ENCODE measurements at regions not wholly inside any gene's neighbourhood (a gene's known extent, or its start where the extent isn't known, plus 50 kb on each side); places are given as distances from the start of the nearest gene placed in this dataset.

DNA sequence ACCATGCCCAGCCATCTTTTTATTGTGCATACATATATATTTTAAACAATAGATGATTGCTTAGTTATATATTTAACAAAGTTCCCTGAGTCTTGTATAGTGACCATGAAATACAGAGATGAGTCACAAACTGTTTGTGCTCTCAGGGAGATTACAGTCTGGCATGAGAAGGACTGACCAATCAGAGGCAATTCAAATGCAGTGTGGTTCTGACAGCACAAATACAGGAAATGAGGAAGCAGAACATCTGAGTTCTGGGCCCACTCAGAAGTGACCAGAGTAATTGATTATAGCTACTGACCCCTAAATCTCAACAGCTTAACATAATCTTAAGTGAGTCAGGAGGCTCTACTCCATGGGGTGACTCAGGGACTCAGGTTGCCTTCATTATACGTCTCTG lies 534.5 kb downstream of the OMA1 start:
- Histone ChIP-seq H3K4me2 (no peak overlapping the region), H2AFZ (ENCODE audit: low read depth) (no peak overlapping the region), H3K27ac (ENCODE audit: low read depth in 2 of 2, low read length in 1 of 2) (no peak overlapping the region), H3K4me3 (ENCODE audit: low read depth in 2 of 2, low read length in 1 of 2) (no peak overlapping the region), H4K20me1 (ENCODE audit: insufficient read depth) (no peaks in the 10 kb centered on the region), H3K27me3 (ENCODE audit: insufficient read depth) (no peaks in the 10 kb centered on the region), H3K4me1 (ENCODE audit: control insufficient read depth in 1 of 2, insufficient read depth in 2 of 2, low read depth in 1 of 2, low read length in 1 of 2) (peaks cover 0 to 4% of the 10 kb centered on the region in 2 experiments; a peak in 2 of 4 replicates), H3F3A (replicated peaks; ENCODE audit: insufficient read depth) (no peaks in the 10 kb centered on the region), H3K9me3 (no peaks in the 10 kb centered on the region), H3K9ac (no peak overlapping the region), H3K36me3 (replicated peaks in 1 of 2; ENCODE audit: control insufficient read depth in 1 of 2, insufficient read depth in 2 of 2, low read length in 1 of 2) (no peaks in the 10 kb centered on the region), H3K79me2 (ENCODE audit: insufficient read depth) (no peaks in the 10 kb centered on the region), H3K9me2 (no peaks in the 10 kb centered on the region)
- 42% methylated on average over 1 of the region's 1 CpG for WGBS (ENCODE audit: low lambda C conversion rate)
- POLR2A ChIA-PET, result no interaction called here
- DNase-seq, result no peak
- no peak for TF ChIP-seq GABPA (IDR thresholded peaks at IDR 0.05; ENCODE audit: low read depth)
- no peak for TF ChIP-seq EP300 (IDR thresholded peaks at IDR 0.05; ENCODE audit: borderline replicate concordance in 1 of 2, low read depth in 1 of 2, low read length in 1 of 2)
- no peak for TF ChIP-seq REST (IDR thresholded peaks at IDR 0.05; ENCODE audit: low read depth, low read length)
- TF ChIP-seq FOSL2 (IDR thresholded peaks at IDR 0.05; ENCODE audit: borderline replicate concordance, low read depth), result no peak
- TF ChIP-seq, protein P1, sequence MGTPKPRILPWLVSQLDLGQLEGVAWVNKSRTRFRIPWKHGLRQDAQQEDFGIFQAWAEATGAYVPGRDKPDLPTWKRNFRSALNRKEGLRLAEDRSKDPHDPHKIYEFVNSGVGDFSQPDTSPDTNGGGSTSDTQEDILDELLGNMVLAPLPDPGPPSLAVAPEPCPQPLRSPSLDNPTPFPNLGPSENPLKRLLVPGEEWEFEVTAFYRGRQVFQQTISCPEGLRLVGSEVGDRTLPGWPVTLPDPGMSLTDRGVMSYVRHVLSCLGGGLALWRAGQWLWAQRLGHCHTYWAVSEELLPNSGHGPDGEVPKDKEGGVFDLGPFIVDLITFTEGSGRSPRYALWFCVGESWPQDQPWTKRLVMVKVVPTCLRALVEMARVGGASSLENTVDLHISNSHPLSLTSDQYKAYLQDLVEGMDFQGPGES (IDR thresholded peaks at IDR 0.05; ENCODE audit: low read depth, low read length), result no peak
- TF ChIP-seq TAF1 (IDR thresholded peaks at IDR 0.05; ENCODE audit: borderline replicate concordance, low read depth, low read length), result no peak
- no peak for TF ChIP-seq NRF1 (IDR thresholded peaks at IDR 0.05; ENCODE audit: low read depth, low read length)
- no peak for TF ChIP-seq ELF1 (IDR thresholded peaks at IDR 0.05)
- TF ChIP-seq TCF12 (IDR thresholded peaks at IDR 0.05), result no peak
- CTCF ChIA-PET, result interaction anchor here (1.3 to 2.0 kb wide), 3 partner anchors 12 to 147 kb away, joined by 3 to 6 read pairs (median 5); no protein-coding TSS in a partner anchor

GRCh38 chr1:58006421-58007046 lies 540.0 kb downstream of the OMA1 start:
- H4K20me1 ChIP-seq (ENCODE audit: insufficient read depth), result no peaks in the 10 kb centered on the region
- ChIA-PET CTCF (interaction anchor here (0.8 kb wide), 1 partner anchor 19 kb away, joined by 3 read pairs; no protein-coding TSS in a partner anchor), POLR2A (no interaction called here)
- no peak overlapping the region for H3K4me2 ChIP-seq
- WGBS (ENCODE audit: low lambda C conversion rate), result 73% methylated on average over 4 of the region's 4 CpGs
- no peak overlapping the region for H3K27ac ChIP-seq (ENCODE audit: low read depth in 2 of 2, low read length in 1 of 2)
- no peak for TF ChIP-seq ZBTB33 (IDR thresholded peaks at IDR 0.05; ENCODE audit: borderline replicate concordance, low read depth)
- TF ChIP-seq RAD21 (IDR thresholded peaks at IDR 0.05; ENCODE audit: low read length), result no peak
- TF ChIP-seq SIN3A (IDR thresholded peaks at IDR 0.05; ENCODE audit: borderline replicate concordance, low read depth, low read length), result no peak
- DNase-seq, result no peak
- no peaks in the 10 kb centered on the region for H3K9me2 ChIP-seq
- no peaks in the 10 kb centered on the region for H3K79me2 ChIP-seq (ENCODE audit: insufficient read depth)
- no peaks in the 10 kb centered on the region for H3K36me3 ChIP-seq (replicated peaks in 1 of 2; ENCODE audit: control insufficient read depth in 1 of 2, insufficient read depth in 2 of 2, low read length in 1 of 2)
- no peak overlapping the region for H3K4me3 ChIP-seq (ENCODE audit: low read depth in 2 of 2, low read length in 1 of 2)
- H3K27me3 ChIP-seq (ENCODE audit: insufficient read depth), result no peaks in the 10 kb centered on the region
- no peak overlapping the region for H3K9ac ChIP-seq
- H3K4me1 ChIP-seq (ENCODE audit: control insufficient read depth in 1 of 2, insufficient read depth in 2 of 2, low read depth in 1 of 2, low read length in 1 of 2), result peaks cover 0 to 9% of the 10 kb centered on the region in 2 experiments; a peak in 2 of 4 replicates
- no peaks in the 10 kb centered on the region for H3K9me3 ChIP-seq
- no peaks in the 10 kb centered on the region for H3F3A ChIP-seq (replicated peaks; ENCODE audit: insufficient read depth)
- no peak overlapping the region for H2AFZ ChIP-seq (ENCODE audit: low read depth)

Measured in SK-N-SH (cell line).